A204.1 (cell line): ENCODE measurements at regions not wholly inside any gene's neighbourhood (a gene's known extent, or its start where the extent isn't known, plus 50 kb on each side); places are given as distances from the start of the nearest gene placed in this dataset.

Experiments
- FAIRE-seq: peaks from 2 replicates; lab custom pipeline; 2012; peaks lifted over from hg19 to GRCh38; lab: Jason Lieb, UNC

DNA sequence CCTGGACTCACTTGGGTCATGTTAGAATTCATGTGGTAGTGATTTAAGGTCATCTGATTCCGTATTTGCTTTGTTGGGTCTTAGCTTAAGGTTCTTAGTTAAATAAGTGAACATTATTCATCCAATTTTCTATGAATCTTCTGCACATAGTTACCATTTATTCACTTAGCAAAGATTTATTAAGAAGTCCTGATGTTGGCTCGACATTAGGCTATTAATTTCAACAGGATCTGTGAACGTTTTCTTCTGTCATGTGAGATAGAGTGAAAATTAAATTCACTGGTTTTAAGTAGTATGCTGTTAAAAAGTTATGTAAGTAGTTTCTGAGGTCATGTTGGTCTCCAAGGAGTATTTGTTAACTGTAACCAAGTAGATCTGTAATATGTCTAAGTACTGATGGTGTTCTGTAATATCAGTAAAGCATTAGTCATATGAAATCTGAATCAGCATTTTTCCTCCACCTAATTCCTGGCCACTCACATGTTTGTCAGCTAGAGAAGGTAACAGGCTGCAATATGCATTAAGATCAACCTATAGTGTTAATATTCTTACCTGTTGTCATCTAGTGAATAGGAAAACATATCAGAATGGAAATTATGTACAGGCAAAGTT lies 155.6 kb downstream of the PCDH7 start:
- no peak for FAIRE-seq

DNA sequence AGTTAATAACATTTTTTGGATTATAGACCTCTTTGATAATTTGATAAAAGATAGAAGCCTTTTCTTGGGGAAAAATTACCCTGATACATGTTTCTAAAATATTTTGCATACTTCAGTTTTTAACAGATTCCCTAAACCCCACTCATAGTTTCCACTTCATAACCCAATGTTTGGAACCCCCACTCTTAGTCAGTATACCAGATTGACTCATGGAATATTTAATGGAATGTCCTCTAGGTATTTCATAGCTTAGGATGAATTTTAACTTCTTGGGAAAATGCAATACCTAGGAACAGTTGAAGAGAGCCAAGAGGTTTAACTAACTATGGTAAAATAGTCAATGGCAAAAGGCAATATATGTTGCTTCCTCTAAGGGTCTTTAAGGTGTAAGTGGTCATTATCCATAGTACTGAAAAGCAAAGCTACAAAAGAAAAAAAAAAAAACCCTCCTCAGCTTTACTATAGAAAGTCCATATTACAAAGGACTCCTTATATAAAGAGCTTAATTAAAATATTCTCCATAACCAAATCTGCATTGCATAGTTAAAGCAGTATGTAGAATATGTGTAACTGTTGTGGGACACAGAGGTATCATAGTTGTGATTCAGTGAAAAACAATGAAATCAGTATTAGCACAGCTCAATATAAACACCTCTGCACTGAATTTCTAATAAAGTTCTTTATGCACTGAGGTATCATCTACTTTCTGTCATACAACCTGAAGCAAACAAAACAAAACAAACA lies 159.9 kb downstream of the PCDH7 start:
- FAIRE-seq: no peak

DNA sequence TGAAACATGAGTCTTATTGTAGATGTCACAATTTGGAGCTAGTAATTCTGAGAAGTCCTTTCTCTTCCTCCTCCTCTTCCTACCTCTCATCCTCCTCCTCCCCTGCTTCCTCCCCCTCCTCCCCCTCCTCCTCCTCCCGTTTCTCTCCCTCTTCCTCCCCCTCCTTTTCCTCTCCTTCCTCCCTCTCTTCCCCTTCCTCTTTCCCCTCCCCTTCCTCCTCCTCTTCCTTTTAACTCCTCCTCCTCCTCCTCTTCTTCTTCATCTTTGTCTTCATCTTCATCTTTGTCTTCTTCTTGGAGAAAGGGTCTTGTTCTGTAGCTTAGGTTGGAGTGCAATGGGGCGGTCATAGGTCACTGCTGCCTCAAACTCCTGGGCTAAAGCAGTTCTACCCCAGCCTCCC lies 161.8 kb downstream of the PCDH7 start:
- no peak for FAIRE-seq

DNA sequence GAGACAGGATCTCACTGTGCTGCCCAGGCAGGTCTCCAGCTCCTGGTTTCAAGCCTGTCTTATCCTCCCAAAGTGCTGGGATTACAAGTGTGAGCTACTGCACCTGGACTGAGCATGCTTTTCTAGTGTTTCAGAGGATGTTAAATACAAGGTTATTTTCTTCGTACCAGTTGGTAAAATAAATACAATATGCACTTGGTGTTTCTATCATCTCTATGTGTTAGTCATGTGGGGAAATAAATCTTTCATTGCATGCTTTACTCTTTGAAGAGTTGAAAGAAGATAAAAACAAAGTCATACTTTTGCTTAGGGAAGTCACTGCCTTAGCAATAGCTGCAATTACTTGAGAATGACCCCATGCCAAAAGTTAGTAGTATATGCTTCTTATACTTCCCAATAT lies 162.3 kb downstream of the PCDH7 start:
- no peak for FAIRE-seq

DNA sequence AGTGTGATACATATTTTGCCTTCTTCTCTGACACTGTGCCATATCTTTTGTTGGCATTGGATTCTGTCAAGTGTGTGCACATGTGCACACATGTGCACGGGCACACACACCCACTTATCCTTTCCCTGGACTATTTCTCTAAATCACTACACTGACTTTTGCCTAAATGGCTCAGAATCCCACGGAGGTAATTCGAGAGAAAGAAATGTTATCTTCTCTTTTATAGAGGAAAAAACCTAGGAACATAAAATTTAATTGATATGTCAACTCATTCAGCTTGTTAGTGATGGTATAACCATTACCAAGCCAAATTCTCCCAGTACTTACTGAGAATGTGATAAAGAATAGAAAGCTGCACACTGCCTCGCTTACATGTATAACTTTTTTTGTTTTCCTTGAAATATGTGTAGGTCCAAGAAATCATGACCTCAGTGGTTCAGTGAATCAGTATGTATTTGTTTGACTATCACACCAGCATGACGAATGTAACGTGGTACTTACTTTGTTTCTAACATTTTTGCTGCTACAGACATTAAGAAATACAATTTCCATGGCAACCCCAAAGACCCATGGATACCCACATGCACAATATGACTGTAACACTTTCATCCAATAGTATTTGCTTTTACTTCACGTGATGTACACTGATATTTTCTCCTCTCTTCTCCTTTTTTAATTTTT lies 163.0 kb downstream of the PCDH7 start:
- FAIRE-seq: no peak

DNA sequence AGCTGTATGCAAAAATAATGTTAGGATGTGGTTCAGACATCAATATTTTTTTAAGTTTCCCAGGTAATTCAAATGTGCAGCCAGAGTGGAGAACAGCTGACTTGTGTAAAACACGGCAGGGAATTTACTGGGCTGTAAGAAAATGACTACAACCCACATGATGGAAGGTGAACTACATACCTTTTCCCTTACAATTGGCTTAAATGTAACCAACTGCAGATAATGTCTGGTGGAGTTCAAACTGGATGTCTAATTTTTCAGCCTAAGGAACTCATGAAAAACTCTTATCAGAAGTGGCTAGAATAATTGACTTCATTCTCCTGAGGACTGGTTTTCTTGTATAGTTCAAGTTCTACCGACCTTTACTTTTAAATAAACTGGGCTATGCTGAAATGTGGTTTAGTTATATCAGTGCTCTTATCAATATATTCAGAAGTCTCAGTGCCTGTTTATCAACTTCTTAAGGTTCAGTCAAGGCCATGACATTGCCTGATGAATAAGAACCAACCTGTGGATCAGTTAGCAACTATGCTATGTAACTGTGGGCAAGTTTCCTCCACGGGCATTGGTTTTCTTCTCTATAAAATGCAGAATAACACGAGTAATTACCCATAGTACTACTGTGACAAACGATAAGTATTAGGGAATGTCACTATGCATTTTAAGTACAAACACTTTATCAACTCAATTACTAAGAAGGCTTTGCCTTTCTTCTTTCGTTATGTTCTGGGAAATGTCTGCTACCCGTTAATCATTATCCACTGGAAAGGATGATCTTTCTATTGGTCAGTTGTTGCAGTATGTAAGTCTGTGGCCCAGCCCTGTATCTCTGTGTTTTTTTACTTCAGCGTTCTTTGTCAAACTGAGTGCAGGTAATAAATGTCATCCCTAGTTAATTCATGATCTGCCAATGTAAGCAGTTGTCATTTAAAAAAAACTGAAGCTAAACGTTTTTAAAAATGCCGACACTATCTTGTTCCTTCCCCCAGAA lies 181.6 kb downstream of the PCDH7 start:
- FAIRE-seq: no peak

DNA sequence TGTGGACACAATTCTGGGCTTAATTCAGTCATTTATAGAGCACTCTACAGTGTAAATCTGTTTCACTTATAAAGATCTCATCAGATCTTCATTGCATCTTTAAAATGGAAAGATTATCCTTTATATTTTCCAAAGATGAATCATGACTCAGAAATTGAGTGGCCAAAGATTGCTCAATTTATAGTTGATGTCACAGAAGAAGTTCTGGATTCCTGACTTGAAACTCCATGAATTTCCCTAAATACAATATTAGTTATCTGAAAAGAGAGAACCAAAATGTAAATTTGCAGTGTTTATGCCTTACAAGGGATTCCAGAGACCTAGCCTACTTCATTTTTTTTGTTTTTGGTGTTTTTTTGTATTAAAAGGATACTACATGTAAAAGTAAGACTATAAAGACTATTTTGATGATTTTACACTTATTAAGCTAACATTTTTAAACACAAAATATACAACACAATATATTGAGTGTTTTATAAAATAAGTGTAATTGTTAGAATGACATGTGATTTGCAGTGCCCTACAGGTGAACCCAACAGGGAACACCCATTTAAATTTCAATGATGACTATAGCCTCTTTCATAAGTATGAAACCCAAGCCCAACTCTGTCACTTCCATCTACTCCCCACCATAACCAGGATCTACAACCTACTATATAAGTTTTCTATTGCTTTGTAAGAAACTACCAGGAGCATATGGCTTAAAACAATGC lies 183.5 kb downstream of the PCDH7 start:
- FAIRE-seq: no peak

DNA sequence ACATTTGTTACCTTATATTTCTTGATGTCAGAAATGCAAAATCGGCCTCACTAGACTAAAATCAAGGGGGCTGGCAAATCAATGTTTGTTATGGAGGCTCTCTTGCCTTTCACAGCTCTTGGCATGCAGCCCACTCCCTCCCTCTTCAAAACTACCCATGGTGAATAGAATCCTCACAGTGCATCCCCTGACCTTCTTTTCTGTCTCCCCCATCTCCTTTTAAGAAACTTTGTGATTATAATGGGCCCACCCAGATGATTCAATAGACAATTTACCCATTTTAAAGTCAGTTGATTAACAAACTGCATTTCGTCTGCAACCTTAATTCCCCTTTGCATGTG lies 184.0 kb downstream of the PCDH7 start:
- FAIRE-seq: no peak

DNA sequence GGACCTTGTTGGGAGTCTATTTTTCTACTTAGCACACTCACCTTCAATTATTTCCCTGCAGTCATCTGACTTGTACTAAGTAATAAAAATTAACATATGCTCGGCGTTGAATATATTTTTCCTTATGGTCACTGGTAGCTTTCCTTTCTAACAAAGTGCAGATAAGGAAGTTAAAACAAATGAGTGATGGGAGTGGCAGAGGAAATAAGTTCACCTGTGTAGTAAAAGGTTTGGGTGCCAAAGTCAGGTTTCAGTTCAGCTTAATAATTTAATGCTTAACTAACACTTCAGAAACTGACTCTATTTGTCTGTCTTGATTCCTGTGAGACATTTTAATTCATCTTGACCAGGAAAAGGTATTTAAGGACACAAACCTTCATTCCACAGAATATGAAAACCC lies 184.4 kb downstream of the PCDH7 start:
- FAIRE-seq: no peak

DNA sequence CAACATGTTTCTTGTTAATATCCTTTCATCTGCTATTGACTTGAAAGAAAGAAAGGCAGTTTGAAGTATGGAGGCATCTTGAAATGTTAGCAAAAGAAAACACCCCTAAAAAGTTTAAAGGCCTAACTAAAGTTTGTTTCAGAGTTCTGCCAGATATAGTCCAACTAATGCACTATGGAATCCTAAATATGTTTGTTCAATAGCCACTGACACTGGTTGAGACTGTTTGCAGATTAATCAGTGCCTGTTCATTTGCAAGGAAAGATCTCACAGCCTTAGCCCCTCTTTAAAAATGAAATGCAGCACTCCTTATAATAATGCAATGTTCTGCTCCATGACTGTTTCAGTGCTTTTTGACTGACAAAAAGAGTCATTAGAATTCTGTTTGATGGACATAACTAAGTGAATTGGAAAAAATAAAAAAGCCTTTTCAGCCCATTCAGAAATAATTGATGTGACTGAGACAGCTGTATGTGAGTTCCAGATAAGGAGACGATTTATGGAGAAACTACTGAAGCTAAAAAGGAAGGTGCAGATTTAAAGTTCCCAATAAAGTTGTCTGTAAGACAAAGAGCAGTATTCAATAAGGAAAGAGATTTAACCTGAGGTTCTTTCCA lies 192.0 kb downstream of the PCDH7 start:
- FAIRE-seq: no peak

DNA sequence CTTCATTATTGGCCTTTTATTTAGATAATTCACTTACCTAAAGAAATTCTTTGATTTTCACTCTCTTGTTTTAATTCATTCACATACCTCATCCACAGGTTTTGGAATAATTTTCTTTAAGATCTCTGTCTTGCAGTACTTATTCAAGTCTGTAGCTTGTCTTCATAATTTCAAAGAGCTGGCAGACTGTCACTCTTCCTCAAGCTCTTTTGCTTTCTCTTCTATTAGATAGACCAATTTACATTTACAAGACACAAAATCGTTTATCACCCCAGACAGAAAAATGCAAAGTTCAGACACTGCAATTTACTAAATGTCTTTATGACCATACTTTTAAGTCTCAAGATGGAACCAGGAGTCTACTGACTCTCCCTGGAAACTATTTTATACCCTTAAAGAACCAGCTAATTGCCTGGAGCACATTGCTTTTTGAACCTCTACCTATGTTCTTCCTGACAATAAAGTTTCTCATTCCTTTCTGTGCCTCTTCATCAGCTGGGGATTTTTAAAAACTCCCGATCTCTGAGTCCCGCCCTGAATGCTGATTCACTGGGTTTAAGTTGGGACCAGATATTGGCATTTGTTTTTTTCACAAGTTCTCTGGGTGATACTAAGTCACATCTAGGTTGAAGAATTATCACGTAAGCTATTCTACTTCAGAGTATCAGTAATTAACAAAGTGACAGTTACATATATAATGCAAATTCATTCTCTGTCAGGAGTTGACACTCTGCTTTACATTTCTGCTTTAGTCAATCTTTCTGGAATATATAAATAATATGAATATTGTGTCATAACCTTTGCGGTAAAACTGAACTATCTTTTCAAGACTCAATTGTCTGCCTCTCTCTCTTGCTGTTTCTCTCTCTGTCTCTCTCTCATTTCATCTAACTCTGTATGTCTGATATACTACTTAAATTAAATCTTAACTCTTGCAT lies 196.4 kb downstream of the PCDH7 start:
- FAIRE-seq: no peak

DNA sequence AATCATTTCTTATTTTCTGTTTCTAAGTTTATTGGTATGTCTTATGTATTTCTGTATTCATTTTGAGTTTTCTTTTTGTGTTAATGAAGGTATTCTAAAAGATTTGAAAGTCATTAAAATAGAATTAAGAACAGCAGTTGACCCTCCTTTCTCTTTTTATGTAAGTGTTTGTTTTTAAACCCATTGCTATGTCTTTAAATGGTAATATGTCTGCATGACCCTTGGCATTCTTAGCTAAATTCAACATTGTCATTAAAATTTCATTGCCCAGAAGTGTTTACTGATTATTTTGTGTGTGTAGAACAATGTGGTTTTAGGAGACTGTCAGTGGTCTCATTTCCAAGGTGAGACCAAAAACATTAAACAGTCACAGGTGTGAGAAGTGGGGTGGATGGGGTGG lies 197.8 kb downstream of the PCDH7 start:
- FAIRE-seq: no peak

DNA sequence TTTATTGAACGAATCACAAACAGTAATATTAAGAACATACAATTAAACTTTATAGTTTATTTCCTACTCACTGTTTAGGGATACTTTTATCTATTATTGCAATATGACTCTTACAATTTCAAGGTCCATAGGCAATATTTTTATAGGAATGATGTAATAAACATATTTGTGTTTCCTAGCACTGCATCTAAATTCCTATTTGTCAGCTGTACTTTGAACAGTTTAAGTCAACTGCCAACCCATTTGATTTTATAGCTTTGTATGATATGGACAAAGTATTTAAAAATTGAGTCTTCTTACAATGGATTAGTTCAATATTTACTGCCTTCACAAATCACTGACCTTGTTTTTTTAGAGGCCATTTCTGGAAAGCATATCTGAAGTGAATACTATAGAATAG lies 199.3 kb downstream of the PCDH7 start:
- no peak for FAIRE-seq

DNA sequence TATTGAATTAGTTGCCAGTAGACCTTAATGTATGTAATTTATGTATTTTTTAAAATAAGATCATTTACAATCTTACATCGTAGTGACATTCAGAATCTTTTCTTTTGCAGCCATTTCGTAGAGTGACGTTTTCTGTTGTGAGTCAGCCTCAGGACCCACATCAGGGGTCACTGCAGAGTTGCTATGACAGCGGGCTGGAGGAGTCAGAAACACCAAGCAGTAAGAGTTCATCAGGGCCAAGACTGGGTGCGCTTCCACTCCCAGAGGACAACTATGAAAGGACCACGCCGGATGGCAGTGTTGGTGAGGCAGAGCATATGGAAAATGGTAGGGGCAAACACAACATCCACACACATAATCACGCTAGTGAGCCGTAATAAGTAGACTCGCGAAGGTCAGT lies 199.9 kb downstream of the PCDH7 start:
- FAIRE-seq: no peak

DNA sequence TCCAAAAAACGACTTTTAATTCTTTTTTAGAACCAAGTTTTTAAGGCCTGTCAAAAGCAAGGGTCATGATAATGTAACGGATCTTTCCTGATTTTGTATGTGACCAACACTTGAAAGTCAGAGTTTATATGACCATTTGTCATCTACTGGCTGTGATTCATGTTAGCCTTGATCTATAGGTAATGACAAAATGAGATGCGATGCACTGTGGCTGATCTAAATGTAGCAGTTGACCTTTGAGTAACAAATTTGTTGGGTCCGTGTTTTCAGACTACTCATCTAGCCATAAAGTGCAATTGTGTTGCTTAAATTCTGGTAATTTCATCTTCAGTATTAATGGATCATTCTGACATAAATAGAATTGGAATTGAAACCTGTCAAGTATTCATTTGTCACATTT lies 202.5 kb downstream of the PCDH7 start:
- no peak for FAIRE-seq

DNA sequence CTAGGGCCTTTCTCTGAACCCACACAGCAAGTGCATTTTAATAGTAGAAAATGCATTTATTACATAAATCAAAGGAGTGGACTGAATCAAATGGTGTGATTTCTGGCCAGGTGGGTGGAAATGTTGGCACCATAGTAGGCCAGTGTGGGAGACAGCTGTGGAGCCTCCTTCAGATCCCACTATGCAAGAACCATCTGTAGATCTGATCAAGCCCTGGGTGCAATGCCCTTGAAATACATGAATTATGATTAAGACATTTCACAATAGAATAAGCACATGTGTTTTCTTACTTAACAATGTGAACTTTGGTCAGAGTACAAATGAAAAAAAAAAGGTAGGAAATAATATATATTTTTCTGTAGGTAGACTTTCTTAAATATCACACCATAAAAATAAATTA lies 204.3 kb downstream of the PCDH7 start:
- no peak for FAIRE-seq

DNA sequence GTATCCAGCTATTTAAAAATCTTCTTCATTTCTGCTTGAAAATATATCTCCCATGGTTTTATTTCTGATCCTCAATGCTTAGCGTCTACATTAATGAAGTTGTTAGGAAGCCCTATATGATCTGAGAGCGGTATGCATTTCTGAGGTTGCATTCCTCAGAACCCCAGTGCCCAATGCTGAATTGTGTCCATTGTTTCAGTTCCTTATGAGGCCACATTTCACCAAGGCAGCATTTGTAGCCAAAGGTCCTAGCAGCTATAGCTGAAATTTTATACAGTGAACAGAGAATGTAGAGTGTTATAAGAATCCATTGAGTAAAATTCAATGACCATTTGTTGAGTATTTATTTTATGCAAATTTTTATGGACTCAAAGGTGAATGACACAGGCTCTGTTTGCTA lies 209.5 kb downstream of the PCDH7 start:
- no peak for FAIRE-seq

DNA sequence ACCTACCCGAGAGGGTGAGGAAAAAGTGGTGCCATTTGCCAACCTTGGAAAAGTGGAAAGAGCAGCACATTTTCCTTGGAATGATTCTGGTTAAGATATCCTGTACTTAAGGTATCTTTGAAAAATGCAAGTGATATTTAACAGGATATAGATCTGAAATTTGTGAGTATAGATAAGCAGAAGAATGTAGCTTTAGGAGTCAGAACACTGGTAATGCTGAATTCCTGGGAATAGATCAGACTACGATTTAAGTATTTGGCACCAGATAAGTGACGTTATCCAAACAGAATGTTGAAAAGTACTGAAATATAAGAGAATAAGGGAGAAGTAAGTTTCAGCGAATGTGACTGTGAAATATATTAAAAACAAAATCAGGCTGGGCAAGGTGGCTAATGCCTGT lies 210.1 kb downstream of the PCDH7 start:
- FAIRE-seq: no peak

DNA sequence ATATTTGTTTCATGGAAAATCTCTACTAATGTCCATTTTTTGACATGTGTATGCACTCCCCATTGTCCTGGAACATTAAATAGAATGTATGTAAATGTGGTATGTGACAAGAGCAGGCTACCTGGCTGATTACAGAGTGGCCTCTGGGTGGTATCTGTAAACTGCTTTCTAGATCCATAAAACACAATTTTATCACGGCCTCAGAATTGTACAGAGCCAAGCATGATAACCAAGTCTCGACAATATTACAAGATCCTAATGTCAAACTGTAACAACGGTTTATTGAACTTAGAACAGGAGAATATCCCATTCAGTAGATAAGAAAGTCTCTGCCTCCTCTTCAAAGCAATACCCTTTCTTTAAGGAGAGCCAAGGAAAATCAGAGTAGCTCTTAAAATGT lies 212.4 kb downstream of the PCDH7 start:
- FAIRE-seq: no peak

DNA sequence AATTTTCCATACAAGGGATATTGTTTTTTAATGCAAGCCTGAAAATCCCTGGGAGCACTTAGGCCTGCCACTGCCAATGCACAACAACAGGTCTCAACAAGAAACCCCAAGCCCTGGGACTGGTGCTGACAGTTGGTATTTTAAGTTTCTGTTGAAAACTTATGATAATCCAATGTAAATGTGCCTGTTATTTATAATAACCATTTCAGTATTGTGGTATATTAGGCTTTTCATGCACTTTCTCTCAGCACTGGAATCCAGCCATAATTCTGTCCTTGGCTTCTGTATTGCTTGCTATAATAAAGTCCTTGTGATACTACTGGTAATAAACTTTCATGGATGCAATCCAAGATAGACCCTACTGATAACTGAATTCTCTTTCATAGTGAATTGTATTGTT lies 218.9 kb downstream of the PCDH7 start:
- FAIRE-seq: no peak
